DMS114 treated with DMSO at 0.1 percent for 48 hours (cell line): ENCODE measurements at regions not wholly inside any gene's neighbourhood (a gene's known extent, or its start where the extent isn't known, plus 50 kb on each side); places are given as distances from the start of the nearest gene placed in this dataset.

Experiments
- DNase-seq: peaks from one replicate; lab custom pipeline; 2025; ENCODE audit not compliant: unreplicated experiment; lab: John Stamatoyannopoulos, UW

GRCh38 chr16:56093055-56093454 lies 98.2 kb upstream of the GNAO1 start:
- DNase-seq: no peak

- no peak for DNase-seq
Measured at GRCh38 chr16:56090076-56090475, 101.2 kb upstream of the GNAO1 start.

GRCh38 chr16:56087626-56088025 lies 103.7 kb upstream of the GNAO1 start:
- no peak for DNase-seq

DNA sequence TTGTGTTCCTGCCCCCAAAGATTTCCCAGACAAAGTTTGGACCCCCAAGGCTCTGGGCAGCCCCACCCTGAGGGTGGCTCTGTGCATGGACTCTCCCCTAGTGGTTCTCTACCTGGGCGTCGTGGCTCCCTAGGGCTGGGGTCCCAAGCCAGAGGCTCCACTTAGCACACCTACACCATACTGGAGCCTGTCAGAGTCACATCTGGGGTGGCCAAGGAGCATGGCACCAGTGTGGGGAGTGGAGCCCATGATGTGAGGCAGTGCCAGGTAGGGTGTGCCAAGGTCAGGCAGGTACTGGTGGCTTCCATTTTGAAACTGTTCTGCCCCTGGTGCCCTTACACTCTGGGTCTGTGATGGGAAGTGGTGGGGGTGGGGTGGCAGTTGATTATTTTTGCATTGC lies 109.9 kb upstream of the GNAO1 start:
- DNase-seq: no peak

DNA sequence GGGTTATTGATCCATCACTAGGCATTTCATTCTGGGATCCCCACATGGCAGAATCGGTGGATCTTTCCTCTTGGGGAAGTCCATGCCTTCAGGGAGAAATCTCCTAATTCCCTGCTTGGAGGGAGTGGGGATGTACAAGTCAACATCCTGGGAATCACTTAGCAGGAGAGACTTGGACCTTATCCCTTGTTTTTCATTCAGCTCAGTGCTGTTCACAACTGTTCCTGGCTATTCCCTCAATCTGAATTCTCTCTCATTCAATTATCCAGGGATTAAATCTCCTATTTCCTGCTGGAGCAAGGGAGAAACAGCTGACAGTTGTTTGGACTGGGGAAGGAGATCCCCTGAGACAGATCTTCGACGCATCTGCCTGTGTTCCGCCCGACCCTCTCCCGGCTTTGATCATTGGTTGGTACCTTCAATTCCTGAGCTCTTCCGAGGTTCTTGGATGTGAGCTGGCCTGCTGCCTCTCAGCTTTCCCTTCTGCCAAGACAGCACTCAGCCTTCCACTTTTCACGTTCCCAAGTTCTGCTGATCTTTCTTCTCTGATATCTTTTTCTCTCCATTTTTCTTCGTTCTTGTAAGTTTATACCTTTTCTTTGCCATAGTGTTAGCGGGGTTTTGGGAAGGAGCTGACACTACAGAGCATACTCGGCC lies 115.4 kb upstream of the GNAO1 start:
- DNase-seq: no peak

DNA sequence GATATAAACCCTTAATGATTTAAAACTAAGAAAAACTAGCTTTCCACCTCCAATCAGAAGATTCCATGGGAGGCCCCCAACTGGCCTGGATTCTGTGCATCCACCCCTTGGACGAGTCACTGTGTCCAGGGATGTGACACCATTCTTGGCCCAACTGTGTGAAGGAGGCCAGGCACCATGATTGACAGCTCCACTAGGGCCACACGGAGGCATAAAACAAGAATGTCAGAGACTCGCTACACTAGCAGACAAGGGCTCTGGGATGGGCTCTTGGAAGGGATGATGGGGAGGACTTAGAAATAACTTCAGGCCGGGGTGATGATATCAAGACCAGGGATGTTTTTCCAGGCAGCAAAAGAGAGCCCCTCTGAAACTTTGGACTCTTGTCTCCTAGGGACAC lies 117.8 kb upstream of the GNAO1 start:
- DNase-seq: no peak

DNA sequence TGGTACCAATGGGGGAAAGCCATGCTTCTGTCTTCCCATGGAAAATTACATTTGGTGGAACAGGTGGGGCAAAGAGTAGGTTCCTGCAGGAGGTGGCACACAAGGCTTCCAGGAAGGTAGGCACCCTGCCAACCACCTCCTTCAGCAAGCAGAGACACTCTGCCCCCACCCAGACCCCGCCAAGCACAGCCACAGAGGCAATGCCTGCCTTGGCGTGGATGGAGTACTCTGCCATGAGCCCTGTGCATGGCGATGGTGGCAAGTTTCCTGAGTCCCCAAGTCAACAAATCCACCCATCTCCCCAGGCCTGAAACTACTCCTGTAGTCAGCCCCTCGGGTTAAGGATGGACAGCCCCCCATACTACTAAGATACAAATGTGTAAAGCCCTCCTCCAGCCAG lies 119.2 kb upstream of the GNAO1 start:
- DNase-seq: no peak

GRCh38 chr16:56068816-56069215 lies 122.5 kb upstream of the GNAO1 start:
- no peak for DNase-seq

GRCh38 chr16:56068314-56068713 lies 123.0 kb upstream of the GNAO1 start:
- no peak for DNase-seq

- no peak for DNase-seq
Measured at GRCh38 chr16:56067406-56067805, 123.9 kb upstream of the GNAO1 start.

DNA sequence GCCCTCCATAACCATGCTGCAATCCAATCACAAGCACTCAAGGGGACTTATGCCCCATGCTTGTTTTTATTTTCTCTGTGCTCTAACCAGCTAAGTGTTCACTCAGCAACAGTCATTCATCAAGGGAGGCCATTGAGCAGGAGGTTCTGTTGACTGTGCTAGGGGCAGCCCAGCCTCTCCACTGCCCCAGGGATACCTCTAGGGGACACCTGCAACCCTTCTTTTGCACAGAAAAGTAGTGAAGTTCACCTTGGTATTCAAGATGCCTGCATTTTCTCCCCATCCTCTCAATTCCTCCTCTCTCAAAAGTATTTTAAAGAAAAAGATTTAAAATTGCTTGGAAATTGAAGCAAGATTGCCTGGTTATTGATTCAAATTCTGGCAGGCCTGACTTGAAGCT lies 124.7 kb upstream of the GNAO1 start:
- DNase-seq: no peak

DNA sequence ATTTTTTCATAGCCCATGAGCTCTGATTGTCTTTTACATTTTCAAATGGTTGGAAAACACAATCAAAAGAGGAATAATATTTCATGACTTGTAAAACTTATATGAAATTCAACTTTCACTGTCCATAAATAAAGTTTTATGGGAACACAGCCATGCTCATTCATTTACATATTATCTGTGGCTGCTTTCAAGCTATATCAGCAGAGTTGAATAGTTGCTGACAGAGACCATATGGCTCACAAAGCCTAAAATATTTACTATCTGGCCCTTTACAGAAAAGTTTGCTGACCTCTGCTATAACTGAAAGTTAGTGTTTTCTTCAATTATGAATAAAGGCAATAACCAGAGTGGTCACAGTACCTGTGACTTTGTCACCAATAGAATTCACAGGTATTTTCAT lies 128.2 kb upstream of the GNAO1 start:
- DNase-seq: no peak

- DNase-seq: no peak
Measured at GRCh38 chr16:56057151-56057550, 134.1 kb upstream of the GNAO1 start.

DNA sequence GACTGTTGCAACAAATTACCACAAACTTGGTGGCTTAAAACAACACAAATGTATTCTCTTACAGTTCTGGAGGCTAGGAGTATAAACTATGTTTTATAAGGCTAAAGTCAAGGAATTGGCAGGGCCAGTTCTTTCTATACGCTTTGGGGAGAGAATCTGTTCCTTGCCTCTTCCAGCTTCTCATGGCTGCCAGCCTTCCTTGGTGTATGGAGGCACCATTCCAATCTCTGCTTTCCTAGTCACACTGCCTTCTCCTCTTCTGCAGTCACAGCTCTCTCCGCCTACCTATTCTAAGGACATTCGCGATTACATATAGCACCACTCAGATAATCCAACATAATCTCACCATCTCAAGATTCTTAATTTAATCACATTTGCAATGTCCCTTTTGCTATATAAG lies 140.4 kb upstream of the GNAO1 start:
- no peak for DNase-seq

- DNase-seq: no peak
Measured at GRCh38 chr16:56048425-56049105, 142.7 kb upstream of the GNAO1 start.

DNA sequence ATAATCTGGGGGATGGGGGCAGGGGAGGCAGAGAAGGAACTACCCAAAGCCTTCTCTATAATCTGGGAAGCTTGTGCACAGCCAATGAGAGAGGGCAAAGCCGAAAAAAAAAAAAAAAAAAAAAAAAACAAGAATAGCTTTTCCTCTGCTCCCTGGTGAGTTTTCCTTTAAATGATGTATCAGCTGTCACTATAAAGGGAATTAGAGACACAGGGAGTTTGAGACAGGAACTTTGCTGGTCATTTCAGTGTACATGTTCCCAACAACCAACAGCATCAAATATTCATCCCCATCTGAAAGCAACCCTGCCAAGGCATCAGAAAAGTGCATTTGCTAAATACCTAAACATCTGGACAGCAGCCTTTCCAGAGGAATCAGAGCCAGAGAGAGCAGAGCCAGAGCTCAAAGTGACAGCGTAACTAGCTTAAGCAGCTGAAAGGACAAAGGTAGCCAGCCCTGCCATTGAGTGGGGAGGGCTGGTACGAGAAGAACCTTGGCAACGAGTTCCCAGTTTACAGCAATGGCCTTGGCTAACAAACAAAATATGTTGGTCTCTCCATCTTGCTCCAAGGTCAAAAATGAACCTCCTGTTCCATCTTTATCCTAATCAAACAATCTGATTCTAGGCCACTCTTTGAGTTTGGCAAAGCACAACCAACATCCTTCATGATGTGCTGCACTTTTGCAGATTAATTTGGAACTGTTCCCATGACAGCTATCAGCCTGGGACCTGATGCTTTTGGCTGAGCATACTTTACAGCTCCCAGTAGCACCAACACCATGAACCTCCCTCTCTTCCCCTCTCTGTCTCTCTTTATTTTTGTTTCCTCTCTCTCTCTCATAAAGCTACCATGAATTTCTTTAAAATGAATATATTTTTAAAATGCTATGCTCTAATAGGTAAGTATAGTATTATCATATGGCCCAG lies 143.7 kb upstream of the GNAO1 start:
- DNase-seq: no peak

GRCh38 chr16:56042416-56042815 lies 148.9 kb upstream of the GNAO1 start:
- DNase-seq: no peak

GRCh38 chr16:56041556-56042140 lies 149.6 kb upstream of the GNAO1 start:
- no peak for DNase-seq

GRCh38 chr16:56038564-56039098 lies 152.7 kb upstream of the GNAO1 start:
- DNase-seq: no peak

DNA sequence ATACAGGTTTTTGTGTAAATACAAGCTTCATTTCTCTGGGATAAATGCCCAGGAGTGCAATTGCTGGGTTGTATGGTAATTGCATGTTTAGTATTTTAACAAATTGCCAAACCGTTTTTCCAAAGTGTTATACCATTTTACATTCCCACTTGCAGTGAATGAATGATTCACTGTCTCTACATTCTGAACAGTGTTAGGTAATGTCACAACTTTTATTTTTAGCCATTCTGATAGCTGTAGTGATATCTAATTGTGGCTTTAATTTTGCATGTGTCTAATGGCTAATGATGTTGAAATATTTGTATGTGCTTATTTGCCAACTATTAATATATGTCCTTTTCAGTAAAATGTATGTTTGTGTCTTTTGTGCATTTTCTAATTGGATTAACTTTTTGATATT lies 156.9 kb upstream of the CES5A start:
- DNase-seq: no peak

GRCh38 chr16:56029026-56029425 lies 153.9 kb upstream of the CES5A start:
- DNase-seq: no peak
